RWPE2 (cell line): ENCODE measurements at regions not wholly inside any gene's neighbourhood (a gene's known extent, or its start where the extent isn't known, plus 50 kb on each side); places are given as distances from the start of the nearest gene placed in this dataset.

Experiments used
- ATAC-seq: fragments of 200-7000 bp; cut with Tn5 transposase; 3 replicates; pipeline ENCODE4 v1.9.1; 2021; ENCODE audit warnings: low read depth
- DNase-seq: peaks from one replicate; pipeline ENCODE4 v3.0.0-alpha.2; 2020; ENCODE audit warnings: low spot score
- H3K27ac ChIP-seq: fragments of 450-650 bp; 2 replicates; pipeline ENCODE4 v1.5.1; 2017; ENCODE audit warnings: mild to moderate bottlenecking; ENCODE audit not compliant: poor library complexity, severe bottlenecking
- H3K27me3 ChIP-seq: fragments of 250-450 bp; sonication (Bioruptor Pico); 2 replicates; pipeline ENCODE4 v1.5.1; 2021; ENCODE audit warnings: mild to moderate bottlenecking, moderate library complexity; ENCODE audit not compliant: insufficient read depth, poor library complexity, severe bottlenecking
- H3K36me3 ChIP-seq: fragments of 250-450 bp; sonication (Bioruptor Pico); 2 replicates; pipeline ENCODE4 v1.5.1; 2020; ENCODE audit warnings: low read depth, mild to moderate bottlenecking, moderate library complexity
- H3K4me1 ChIP-seq: fragments of 250-450 bp; sonication (Bioruptor Pico); 2 replicates; pipeline ENCODE4 v1.5.1; 2021; ENCODE audit warnings: mild to moderate bottlenecking, moderate library complexity; ENCODE audit not compliant: insufficient read depth, poor library complexity, severe bottlenecking
- H3K4me3 ChIP-seq: fragments of 250-450 bp; sonication (Bioruptor Pico); 2 replicates; pipeline ENCODE4 v1.5.1; 2021; ENCODE audit warnings: mild to moderate bottlenecking, moderate library complexity; ENCODE audit not compliant: severe bottlenecking
- H3K9me3 ChIP-seq: fragments of 250-450 bp; sonication (Bioruptor Pico); 2 replicates; pipeline ENCODE4 v1.5.1; 2021; ENCODE audit warnings: mild to moderate bottlenecking, moderate library complexity; ENCODE audit not compliant: severe bottlenecking
- TF ChIP-seq, protein P1 (sequence below): fragments of 450-650 bp; IDR thresholded peaks from one replicate; pipeline ENCODE4 v1.5.1; 2017; ENCODE audit warnings: mild to moderate bottlenecking, moderate library complexity; ENCODE audit not compliant: poor library complexity, severe bottlenecking

DNA sequence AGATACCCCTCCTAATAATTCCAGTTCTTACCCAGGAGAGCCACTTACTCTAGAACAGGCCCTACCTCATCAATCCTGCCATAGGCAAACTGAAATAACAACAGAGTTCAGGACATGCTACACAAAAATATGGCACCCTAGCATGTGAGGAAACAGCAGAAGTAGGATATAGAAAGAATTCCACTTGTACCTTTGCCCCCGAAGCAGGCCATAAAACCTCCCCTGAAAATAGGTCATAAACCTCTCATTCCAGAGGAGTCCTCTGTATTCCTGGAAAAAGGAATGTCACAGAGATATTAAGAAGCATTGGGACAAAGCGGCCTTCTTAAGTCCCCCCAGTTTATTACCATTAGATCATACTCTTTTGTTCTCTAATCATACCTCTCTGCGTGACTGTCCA lies 504.3 kb upstream of the MARCKS start:
- no peak overlapping the region for H3K4me3 ChIP-seq
- H3K36me3 ChIP-seq: no peaks in the 10 kb centered on the region
- H3K9me3 ChIP-seq: no peaks in the 10 kb centered on the region

DNA sequence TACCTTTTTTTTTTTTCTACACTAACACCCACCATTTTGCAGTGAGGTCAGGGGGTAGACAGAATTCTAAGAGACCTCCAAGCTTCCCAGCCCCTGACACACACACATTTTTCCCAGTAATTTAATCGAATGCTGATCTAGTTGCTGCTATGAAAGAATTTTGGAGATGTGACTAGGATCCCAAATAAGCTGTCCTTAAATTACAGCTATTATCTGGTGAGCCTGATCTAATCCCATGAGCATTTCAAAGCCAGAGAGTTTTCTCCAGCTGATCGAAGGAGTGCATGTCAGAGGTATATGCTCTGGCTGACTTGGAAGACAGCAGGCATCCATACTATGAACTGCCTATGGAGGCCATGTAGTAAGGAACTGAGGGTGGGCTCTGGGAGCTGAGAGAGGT lies 503.8 kb upstream of the MARCKS start:
- peaks cover 40% of the 10 kb centered on the region for H3K4me1 ChIP-seq
- no peaks in the 10 kb centered on the region for H3K27me3 ChIP-seq
- H3K36me3 ChIP-seq: no peaks in the 10 kb centered on the region
- no peaks in the 10 kb centered on the region for H3K9me3 ChIP-seq
- TF ChIP-seq, protein P1, sequence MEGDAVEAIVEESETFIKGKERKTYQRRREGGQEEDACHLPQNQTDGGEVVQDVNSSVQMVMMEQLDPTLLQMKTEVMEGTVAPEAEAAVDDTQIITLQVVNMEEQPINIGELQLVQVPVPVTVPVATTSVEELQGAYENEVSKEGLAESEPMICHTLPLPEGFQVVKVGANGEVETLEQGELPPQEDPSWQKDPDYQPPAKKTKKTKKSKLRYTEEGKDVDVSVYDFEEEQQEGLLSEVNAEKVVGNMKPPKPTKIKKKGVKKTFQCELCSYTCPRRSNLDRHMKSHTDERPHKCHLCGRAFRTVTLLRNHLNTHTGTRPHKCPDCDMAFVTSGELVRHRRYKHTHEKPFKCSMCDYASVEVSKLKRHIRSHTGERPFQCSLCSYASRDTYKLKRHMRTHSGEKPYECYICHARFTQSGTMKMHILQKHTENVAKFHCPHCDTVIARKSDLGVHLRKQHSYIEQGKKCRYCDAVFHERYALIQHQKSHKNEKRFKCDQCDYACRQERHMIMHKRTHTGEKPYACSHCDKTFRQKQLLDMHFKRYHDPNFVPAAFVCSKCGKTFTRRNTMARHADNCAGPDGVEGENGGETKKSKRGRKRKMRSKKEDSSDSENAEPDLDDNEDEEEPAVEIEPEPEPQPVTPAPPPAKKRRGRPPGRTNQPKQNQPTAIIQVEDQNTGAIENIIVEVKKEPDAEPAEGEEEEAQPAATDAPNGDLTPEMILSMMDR: no peak
- no peak for DNase-seq
- H3K4me3 ChIP-seq: no peak overlapping the region
- peak overlapping the region; percentile 95 for H3K27ac ChIP-seq
- no peak for ATAC-seq

More for the DNA sequence above, 504.3 kb upstream of the MARCKS start:
- peaks cover 40% of the 10 kb centered on the region for H3K4me1 ChIP-seq
- peak overlapping the region; percentile 95 for H3K27ac ChIP-seq
- TF ChIP-seq, protein P1: no peak
- no peaks in the 10 kb centered on the region for H3K27me3 ChIP-seq
- ATAC-seq: no peak
- DNase-seq: no peak

- no peak for ATAC-seq
- no peaks in the 10 kb centered on the region for H3K36me3 ChIP-seq
- no peak for DNase-seq
- H3K4me1 ChIP-seq: peaks cover 41% of the 10 kb centered on the region
- peak overlapping the region; percentile 95 for H3K27ac ChIP-seq
- no peak overlapping the region for H3K4me3 ChIP-seq
- TF ChIP-seq, protein P1: no peak
- H3K9me3 ChIP-seq: no peaks in the 10 kb centered on the region
- H3K27me3 ChIP-seq: no peaks in the 10 kb centered on the region
Measured at GRCh38 chr6:113354204-113354895, 502.8 kb upstream of the MARCKS start.

- H3K9me3 ChIP-seq: no peaks in the 10 kb centered on the region
- no peak overlapping the region for H3K27ac ChIP-seq
- H3K27me3 ChIP-seq: no peaks in the 10 kb centered on the region
- TF ChIP-seq, protein P1: no peak
- no peak for ATAC-seq
- peaks cover 48% of the 10 kb centered on the region for H3K4me1 ChIP-seq
- H3K4me3 ChIP-seq: no peak overlapping the region
- no peaks in the 10 kb centered on the region for H3K36me3 ChIP-seq
- no peak for DNase-seq
Measured at GRCh38 chr6:113356139-113356538, 501.0 kb upstream of the MARCKS start.

GRCh38 chr6:113357041-113357440 lies 500.1 kb upstream of the MARCKS start:
- Histone ChIP-seq H3K27ac (no peak overlapping the region), H3K36me3 (no peaks in the 10 kb centered on the region), H3K4me1 (peaks cover 48% of the 10 kb centered on the region), H3K27me3 (no peaks in the 10 kb centered on the region), H3K4me3 (no peak overlapping the region), H3K9me3 (no peaks in the 10 kb centered on the region)
- DNase-seq: no peak
- TF ChIP-seq, protein P1: no peak
- no peak for ATAC-seq
